Trophoblast cell (in vitro differentiated cells and primary cell): ENCODE measurements at regions not wholly inside any gene's neighbourhood (a gene's known extent, or its start where the extent isn't known, plus 50 kb on each side); places are given as distances from the start of the nearest gene placed in this dataset.

Experiments used
- DNase-seq, 2 donors: peaks; one replicate each; pipeline ENCODE4 v3.0.0-alpha.2; 2016
- H2AFZ ChIP-seq: 2 replicates; pipeline ENCODE4 v1.6.1; 2013; ENCODE audit warnings: low read length, moderate library complexity, mild to moderate bottlenecking; ENCODE audit not compliant: insufficient read depth, poor library complexity
- H2AK5ac ChIP-seq: 2 replicates; pipeline ENCODE4 v1.6.1; 2013; ENCODE audit warnings: mild to moderate bottlenecking, low read length
- H2BK120ac ChIP-seq: 2 replicates; pipeline ENCODE4 v1.6.1; 2013; ENCODE audit warnings: low read length, mild to moderate bottlenecking, moderate library complexity; ENCODE audit not compliant: insufficient read depth, poor library complexity
- H2BK12ac ChIP-seq: 2 replicates; pipeline ENCODE4 v1.6.1; 2013; ENCODE audit warnings: mild to moderate bottlenecking, low read length, moderate library complexity
- H2BK5ac ChIP-seq: 2 replicates; pipeline ENCODE4 v1.6.1; 2013; ENCODE audit warnings: low read length, low read depth, moderate library complexity, mild to moderate bottlenecking; ENCODE audit not compliant: poor library complexity
- H3K14ac ChIP-seq: 2 replicates; pipeline ENCODE4 v1.6.1; 2013; ENCODE audit warnings: mild to moderate bottlenecking, low read length
- H3K18ac ChIP-seq: 2 replicates; pipeline ENCODE4 v1.6.1; 2013; ENCODE audit warnings: mild to moderate bottlenecking, low read length
- H3K23ac ChIP-seq: 2 replicates; pipeline ENCODE4 v1.6.1; 2013; ENCODE audit warnings: low read length
- H3K27ac ChIP-seq: 2 replicates; pipeline ENCODE4 v1.5.1; 2013; ENCODE audit warnings: low read depth, mild to moderate bottlenecking, inconsistent platforms, low read length, moderate library complexity
- H3K27me3 ChIP-seq: 2 replicates; pipeline ENCODE4 v1.6.1; 2013; ENCODE audit warnings: inconsistent platforms, mild to moderate bottlenecking, low read length, moderate library complexity; ENCODE audit not compliant: insufficient read depth
- H3K36me3 ChIP-seq, 2 experiments: 1 replicate in 1 of 2; 2 replicates in 1 of 2; pipeline ENCODE4 v1.6.1; 2013; ENCODE audit warnings: low read length in 2 of 2, mild to moderate bottlenecking in 2 of 2, moderate library complexity in 1 of 2; ENCODE audit not compliant: insufficient read depth in 2 of 2, control insufficient read depth in 1 of 2
- H3K4ac ChIP-seq: 2 replicates; pipeline ENCODE4 v1.6.1; 2013; ENCODE audit warnings: low read depth, mild to moderate bottlenecking, low read length, moderate library complexity
- H3K4me1 ChIP-seq, 2 experiments: 1 replicate in 1 of 2; 2 replicates in 1 of 2; pipeline ENCODE4 v1.6.1; 2013; ENCODE audit warnings: low read length in 2 of 2, mild to moderate bottlenecking in 2 of 2, moderate library complexity in 1 of 2; ENCODE audit not compliant: insufficient read depth in 2 of 2, control insufficient read depth in 1 of 2
- H3K4me2 ChIP-seq: 2 replicates; pipeline ENCODE4 v1.6.1; 2013; ENCODE audit warnings: inconsistent platforms, mild to moderate bottlenecking, low read length, moderate library complexity
- H3K4me3 ChIP-seq: 2 replicates; pipeline ENCODE4 v1.5.1; 2013; ENCODE audit warnings: mild to moderate bottlenecking, low read depth, low read length, inconsistent platforms
- H3K79me1 ChIP-seq: one replicate; pipeline ENCODE4 v1.6.1; 2013; ENCODE audit warnings: low read length
- H3K79me2 ChIP-seq: 2 replicates; pipeline ENCODE4 v1.6.1; 2013; ENCODE audit warnings: low read length, mild to moderate bottlenecking; ENCODE audit not compliant: control insufficient read depth, insufficient read depth, poor library complexity
- H3K9ac ChIP-seq: 2 replicates; pipeline ENCODE4 v1.6.1; 2013; ENCODE audit warnings: mild to moderate bottlenecking, low read length
- H3K9me3 ChIP-seq: 2 replicates; pipeline ENCODE4 v1.6.1; 2013; ENCODE audit warnings: low read depth, mild to moderate bottlenecking, control low read depth, inconsistent platforms, low read length; ENCODE audit not compliant: insufficient read depth
- H4K12ac ChIP-seq: 2 replicates; pipeline ENCODE4 v1.6.1; 2013; ENCODE audit warnings: low read depth, mild to moderate bottlenecking, low read length, moderate library complexity
- H4K8ac ChIP-seq: 2 replicates; pipeline ENCODE4 v1.6.1; 2013; ENCODE audit warnings: low read depth, mild to moderate bottlenecking, low read length, moderate library complexity
- H4K91ac ChIP-seq: one replicate; pipeline ENCODE4 v1.6.1; 2013; ENCODE audit warnings: low read depth, mild to moderate bottlenecking, low read length, moderate library complexity
- WGBS: extraction: QIAGEN DNeasy Blood & Tissue Kit; methylation state at CpG from one replicate; pipeline ENCODE4 v1.1.7; 2013; ENCODE audit warnings: missing lambda C conversion rate; ENCODE audit not compliant: insufficient read length, insufficient coverage; ENCODE audit errors: extremely low coverage; 5-methylcytosine and 5-hydroxymethylcytosine counted together

- Histone ChIP-seq H3K79me1 (no peaks in the 10 kb centered on the region), H4K91ac (no peak overlapping the region), H3K9me3 (no peaks in the 10 kb centered on the region), H3K4me1 (no peaks in the 10 kb centered on the region), H4K8ac (no peak overlapping the region), H2AK5ac (no peak overlapping the region), H2BK5ac (no peak overlapping the region), H3K4ac (no peak overlapping the region), H4K12ac (no peak overlapping the region), H3K18ac (no peak overlapping the region), H3K79me2 (no peaks in the 10 kb centered on the region), H2BK12ac (no peak overlapping the region), H3K14ac (no peak overlapping the region), H3K27me3 (no peaks in the 10 kb centered on the region), H3K4me2 (no peak overlapping the region), H3K23ac (no peak overlapping the region), H3K9ac (no peak overlapping the region), H3K27ac (no peak overlapping the region), H3K36me3 (no peaks in the 10 kb centered on the region), H3K4me3 (no peak overlapping the region), H2BK120ac (no peak overlapping the region), H2AFZ (no peak overlapping the region)
- WGBS = no CpG with 5 or more reads among the region's 8 CpGs
- no peak for DNase-seq
These were observed 106.0 kb upstream of the ZNF32 start for GRCh38 chr10:43754569-43755260.

DNA sequence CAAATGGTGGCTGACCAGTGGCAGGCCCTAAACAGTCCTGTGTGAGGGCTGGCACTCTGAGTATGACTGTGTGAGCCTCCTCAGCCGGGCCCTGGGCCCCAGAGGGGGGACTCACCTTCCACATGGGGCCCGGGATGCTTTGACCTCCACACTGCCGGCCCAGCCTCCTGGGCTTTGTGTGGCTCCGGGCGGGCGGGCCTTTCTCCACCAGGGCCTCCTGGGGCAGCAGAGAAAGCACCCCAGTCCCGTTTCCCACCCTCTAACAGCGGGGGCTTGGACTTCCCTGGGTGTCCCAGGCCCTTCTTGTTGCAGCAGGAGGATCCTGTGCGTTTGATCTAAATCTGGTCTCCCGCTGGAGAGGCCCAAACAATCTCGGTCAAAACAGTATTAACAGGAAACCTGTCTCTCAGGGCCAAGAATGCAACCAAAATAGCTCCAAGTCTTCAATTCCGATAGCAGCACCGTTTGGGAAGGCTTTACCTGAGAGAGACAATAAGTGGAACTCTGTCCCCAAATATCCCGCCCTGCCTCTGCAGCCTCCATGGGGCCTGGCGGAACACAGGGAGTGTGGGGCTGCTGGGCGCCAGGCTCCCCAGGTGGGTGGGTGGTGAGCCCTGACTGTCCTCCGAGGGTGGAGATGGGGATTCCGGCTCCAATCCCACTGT is 104.8 kb upstream of the ZNF32 start:
- Histone ChIP-seq H2AK5ac (no peak overlapping the region), H3K4me2 (no peak overlapping the region), H2BK12ac (no peak overlapping the region), H3K27me3 (no peaks in the 10 kb centered on the region), H2BK120ac (no peak overlapping the region), H3K9ac (no peak overlapping the region), H3K27ac (no peak overlapping the region), H3K14ac (no peak overlapping the region), H3K23ac (no peak overlapping the region), H3K79me2 (no peaks in the 10 kb centered on the region), H3K9me3 (no peaks in the 10 kb centered on the region), H4K8ac (no peak overlapping the region), H3K36me3 (no peaks in the 10 kb centered on the region), H3K79me1 (no peaks in the 10 kb centered on the region), H3K4ac (no peak overlapping the region), H2BK5ac (no peak overlapping the region), H2AFZ (no peak overlapping the region), H4K91ac (no peak overlapping the region), H3K18ac (no peak overlapping the region), H3K4me1 (no peaks in the 10 kb centered on the region), H4K12ac (no peak overlapping the region), H3K4me3 (no peak overlapping the region)
- DNase-seq = no peak
- no CpG with 5 or more reads among the region's 18 CpGs for WGBS

DNA sequence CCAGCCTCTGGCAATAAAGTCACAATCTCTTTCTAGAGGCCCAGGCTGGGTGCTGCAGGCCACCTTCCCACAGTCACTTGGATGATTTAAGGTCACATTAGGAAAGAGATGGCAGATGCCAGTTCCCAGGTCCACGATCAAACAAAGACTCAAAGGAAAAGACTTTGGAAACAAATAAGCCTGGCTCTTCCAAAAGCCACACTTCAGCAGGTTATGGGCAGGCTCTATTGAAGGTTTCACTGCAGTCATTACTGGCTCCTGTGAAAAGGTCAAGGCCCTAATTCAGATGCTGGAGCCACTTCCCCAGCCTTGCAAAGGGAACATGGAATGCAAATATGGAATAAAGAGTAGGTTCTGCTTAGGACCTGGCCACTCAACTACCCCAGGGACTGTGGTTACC is 104.0 kb upstream of the ZNF32 start:
- no peak overlapping the region for H3K23ac ChIP-seq
- H2AFZ ChIP-seq = no peak overlapping the region
- no peaks in the 10 kb centered on the region for H3K79me1 ChIP-seq
- no peaks in the 10 kb centered on the region for H3K79me2 ChIP-seq
- H3K14ac ChIP-seq = no peak overlapping the region
- no peaks in the 10 kb centered on the region for H3K9me3 ChIP-seq
- no peak overlapping the region for H4K8ac ChIP-seq
- H3K4me1 ChIP-seq = no peaks in the 10 kb centered on the region
- no peak overlapping the region for H2BK120ac ChIP-seq
- no peak overlapping the region for H4K12ac ChIP-seq
- no peak overlapping the region for H3K27ac ChIP-seq
- H2BK5ac ChIP-seq = no peak overlapping the region
- H3K4me3 ChIP-seq = no peak overlapping the region
- no CpG with 5 or more reads among the region's 1 CpG for WGBS
- no peak overlapping the region for H2AK5ac ChIP-seq
- no peak overlapping the region for H4K91ac ChIP-seq
- no peaks in the 10 kb centered on the region for H3K36me3 ChIP-seq
- H3K27me3 ChIP-seq = no peaks in the 10 kb centered on the region
- H3K4me2 ChIP-seq = no peak overlapping the region
- no peak overlapping the region for H3K4ac ChIP-seq
- H2BK12ac ChIP-seq = no peak overlapping the region
- H3K18ac ChIP-seq = no peak overlapping the region
- no peak overlapping the region for H3K9ac ChIP-seq
- no peak for DNase-seq

DNA sequence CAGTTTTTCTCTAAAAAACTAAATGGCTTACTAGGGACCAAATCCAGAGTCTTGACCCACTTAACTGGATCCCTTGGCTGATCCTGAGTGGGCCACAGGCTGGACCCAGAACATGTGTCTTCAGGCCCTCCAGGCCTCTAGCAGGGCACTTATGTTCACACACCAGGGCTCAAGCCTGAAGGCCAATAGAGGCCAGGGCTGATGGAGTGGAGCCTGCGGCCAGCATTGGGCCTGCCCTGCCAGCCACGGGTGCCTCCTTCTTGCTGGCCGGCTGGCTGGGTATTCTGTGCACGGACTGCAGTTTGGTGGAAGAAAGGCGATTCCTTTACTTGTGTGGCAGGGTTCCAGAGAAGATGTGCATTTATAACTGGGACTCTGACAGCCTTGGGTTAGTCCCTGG is 103.0 kb upstream of the ZNF32 start:
- H3K4me3 ChIP-seq = no peak overlapping the region
- no peak overlapping the region for H2BK120ac ChIP-seq
- H3K4ac ChIP-seq = no peak overlapping the region
- H3K79me1 ChIP-seq = no peaks in the 10 kb centered on the region
- no peak overlapping the region for H3K27ac ChIP-seq
- no peak overlapping the region for H4K12ac ChIP-seq
- H3K4me1 ChIP-seq = no peaks in the 10 kb centered on the region
- H2AK5ac ChIP-seq = no peak overlapping the region
- no peak overlapping the region for H3K9ac ChIP-seq
- no peak overlapping the region for H2BK5ac ChIP-seq
- no peaks in the 10 kb centered on the region for H3K36me3 ChIP-seq
- no CpG with 5 or more reads among the region's 5 CpGs for WGBS
- no peak overlapping the region for H4K91ac ChIP-seq
- H2BK12ac ChIP-seq = no peak overlapping the region
- H3K23ac ChIP-seq = no peak overlapping the region
- no peaks in the 10 kb centered on the region for H3K79me2 ChIP-seq
- H3K27me3 ChIP-seq = no peaks in the 10 kb centered on the region
- no peak overlapping the region for H3K14ac ChIP-seq
- no peak overlapping the region for H2AFZ ChIP-seq
- H3K9me3 ChIP-seq = no peaks in the 10 kb centered on the region
- H3K18ac ChIP-seq = no peak overlapping the region
- no peak overlapping the region for H3K4me2 ChIP-seq
- H4K8ac ChIP-seq = no peak overlapping the region
- DNase-seq = no peak
